Mucosa of descending colon (tissue), 3 donors: ENCODE measurements at regions not wholly inside any gene's neighbourhood (a gene's known extent, or its start where the extent isn't known, plus 50 kb on each side); places are given as distances from the start of the nearest gene placed in this dataset.

Experiments
- ATAC-seq: fragments of 200-7000 bp; cut with Tn5 transposase; one replicate; pipeline ENCODE4 v1.9.1; 2020; ENCODE audit warnings: mild to moderate bottlenecking, moderate library complexity
- DNase-seq, 3 donors: peaks; one replicate each; pipeline ENCODE4 v3.0.0-alpha.2; 2020
- H3K36me3 ChIP-seq: fragments of 200-600 bp; one replicate; pipeline ENCODE4 v1.8.0; 2021; ENCODE audit warnings: low read depth, mild to moderate bottlenecking
- H3K4me1 ChIP-seq: fragments of 200-600 bp; one replicate; pipeline ENCODE4 v1.8.0; 2021; ENCODE audit warnings: low read depth, mild to moderate bottlenecking
- H3K4me3 ChIP-seq: fragments of 200-600 bp; one replicate; pipeline ENCODE4 v1.8.0; 2021; ENCODE audit warnings: mild to moderate bottlenecking
- H3K9me3 ChIP-seq: fragments of 200-600 bp; one replicate; pipeline ENCODE4 v1.8.0; 2021; ENCODE audit warnings: mild to moderate bottlenecking
- CTCF ChIP-seq: fragments of 200-600 bp; IDR thresholded peaks from one replicate; pipeline ENCODE4 v1.8.0; 2022; ENCODE audit warnings: antibody characterized with exemption, mild to moderate bottlenecking
- intact Hi-C, 2 donors: fragments of 100-400 bp; cut with DNase I in 1 of 2; cut with micrococcal nuclease in 1 of 2; formaldehyde crosslinking; loops; one replicate each; pipeline versions ENCODE4 v1.11.0 to v1.11.1; 2022; cut with DNase I, micrococcal nuclease
- donor health status: DM: no; HTN: no; CAD: no; lungs with moderate emphysema.
- donor health status: DM: no; HTN: no; CAD: no.
- donor health status: DM: no; HTN: yes; CAD: no.

GRCh38 chr3:152621006-152621868 lies 213.7 kb upstream of the P2RY1 start:
- DNase-seq (no peak), ATAC-seq (no peak)
- Histone ChIP-seq H3K4me3 (no peak overlapping the region), H3K9me3 (no peaks in the 10 kb centered on the region), H3K36me3 (no peaks in the 10 kb centered on the region), H3K4me1 (no peaks in the 10 kb centered on the region)
- intact Hi-C loops = no loop called here
- no peak for TF ChIP-seq CTCF

- DNase-seq (no peak), ATAC-seq (no peak)
- Histone ChIP-seq H3K4me1 (no peaks in the 10 kb centered on the region), H3K4me3 (no peak overlapping the region), H3K9me3 (no peaks in the 10 kb centered on the region), H3K36me3 (no peaks in the 10 kb centered on the region)
- TF ChIP-seq CTCF = no peak
- intact Hi-C loops = no loop called here
These were observed 212.7 kb upstream of the P2RY1 start for GRCh38 chr3:152621967-152622810.

GRCh38 chr3:152622811-152623167 lies 212.1 kb upstream of the P2RY1 start:
- Histone ChIP-seq H3K4me1 (no peaks in the 10 kb centered on the region), H3K9me3 (no peaks in the 10 kb centered on the region), H3K4me3 (no peak overlapping the region), H3K36me3 (no peaks in the 10 kb centered on the region)
- intact Hi-C loops = no loop called here
- TF ChIP-seq CTCF = no peak
- ATAC-seq (no peak), DNase-seq (no peak)

GRCh38 chr3:152623286-152623911 lies 211.5 kb upstream of the P2RY1 start:
- TF ChIP-seq CTCF = no peak
- H3K4me3 ChIP-seq = no peak overlapping the region
- DNase-seq (no peak), ATAC-seq (no peak)
- H3K36me3 ChIP-seq = no peaks in the 10 kb centered on the region
- intact Hi-C loops = no loop called here
- no peaks in the 10 kb centered on the region for H3K4me1 ChIP-seq
- no peaks in the 10 kb centered on the region for H3K9me3 ChIP-seq

GRCh38 chr3:152626226-152626625 lies 208.7 kb upstream of the P2RY1 start:
- H3K9me3 ChIP-seq = no peaks in the 10 kb centered on the region
- H3K4me1 ChIP-seq = no peaks in the 10 kb centered on the region
- ATAC-seq (no peak), DNase-seq (no peak)
- no peaks in the 10 kb centered on the region for H3K36me3 ChIP-seq
- no peak overlapping the region for H3K4me3 ChIP-seq
- intact Hi-C loops = no loop called here
- no peak for TF ChIP-seq CTCF
